SKM-1 (cell line): ENCODE measurements at regions not wholly inside any gene's neighbourhood (a gene's known extent, or its start where the extent isn't known, plus 50 kb on each side); places are given as distances from the start of the nearest gene placed in this dataset.
"Not testable (repeated sequence)": the region's sequence is repeated elsewhere in the genome, so short reads cannot be mapped to it uniquely, and the experiment has no call there.

Experiments
- DNase-seq: peaks from one replicate; lab custom pipeline; 2025; ENCODE audit not compliant: unreplicated experiment; lab: John Stamatoyannopoulos, UW

DNA sequence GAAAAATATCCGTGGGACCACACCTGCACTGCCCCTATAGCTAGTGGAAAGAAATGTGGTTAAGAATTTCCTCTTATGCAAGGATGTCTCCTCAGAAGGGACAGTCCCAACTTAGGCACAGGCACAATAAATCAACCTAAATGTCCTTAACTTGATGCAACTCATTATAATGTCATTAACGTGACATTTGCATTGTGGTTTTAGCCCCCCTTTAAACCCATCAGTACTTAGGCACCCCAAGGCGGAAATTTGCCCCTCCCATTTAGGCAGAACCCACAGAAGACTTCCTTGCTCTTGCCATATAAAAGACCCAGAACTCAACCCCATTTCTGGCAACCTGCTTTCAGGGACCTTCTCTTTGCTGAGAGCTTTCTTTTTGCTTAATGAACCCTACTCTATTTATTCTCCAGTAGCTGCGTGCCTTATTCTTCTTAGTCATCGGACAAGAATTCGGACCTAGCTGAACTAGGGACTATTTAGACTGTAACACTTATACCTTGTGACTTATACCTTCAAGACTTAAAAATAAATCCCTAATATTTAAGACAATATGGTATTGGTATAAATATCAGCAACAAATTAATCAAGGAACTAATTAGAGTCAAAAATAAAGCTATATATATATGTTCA, 1281.6 kb upstream of the TMEFF2 start:
- DNase-seq = no peak

DNA sequence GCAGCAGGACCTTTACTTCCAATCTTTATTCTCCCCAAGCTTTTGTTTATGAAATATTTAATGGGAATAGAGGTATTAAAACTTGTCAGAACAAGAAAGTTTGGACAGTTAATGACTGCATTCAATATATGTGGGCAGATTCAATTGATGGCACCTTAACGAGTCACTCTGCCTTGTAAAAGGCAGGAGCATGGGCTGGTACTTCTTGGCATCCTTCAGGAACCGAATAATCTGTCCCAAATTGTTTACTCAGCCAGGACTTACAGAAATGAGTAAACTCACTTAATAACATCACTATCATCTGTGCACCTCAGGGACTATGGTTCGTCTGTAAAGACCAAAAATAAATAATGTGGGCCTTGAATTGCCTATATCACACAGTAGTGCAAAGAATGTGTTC, 1280.3 kb upstream of the TMEFF2 start:
- DNase-seq = no peak

GRCh38 chr2:193469251-193469650, 1274.5 kb upstream of the TMEFF2 start:
- no peak for DNase-seq

GRCh38 chr2:193467276-193467987, 1272.7 kb upstream of the TMEFF2 start:
- no peak for DNase-seq

DNA sequence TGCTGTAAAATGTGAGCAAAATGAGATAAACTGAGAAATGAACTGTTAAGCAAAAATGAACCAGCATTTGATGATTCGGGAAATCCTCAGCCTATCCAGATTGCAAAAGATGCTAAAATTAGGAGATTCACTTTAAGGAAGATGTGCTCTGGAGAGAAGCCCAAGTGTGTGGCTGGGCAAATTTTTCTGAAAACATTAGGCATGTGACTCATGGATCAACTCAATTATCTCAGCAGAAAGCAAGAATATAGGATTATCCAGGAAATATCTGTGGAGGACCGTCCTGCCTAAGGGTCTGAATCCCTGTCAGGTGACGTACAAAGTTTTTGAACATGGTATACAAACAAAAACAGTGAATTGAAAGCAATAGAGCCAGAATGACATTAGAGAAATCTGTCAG, 1268.3 kb upstream of the TMEFF2 start:
- DNase-seq = no peak

DNA sequence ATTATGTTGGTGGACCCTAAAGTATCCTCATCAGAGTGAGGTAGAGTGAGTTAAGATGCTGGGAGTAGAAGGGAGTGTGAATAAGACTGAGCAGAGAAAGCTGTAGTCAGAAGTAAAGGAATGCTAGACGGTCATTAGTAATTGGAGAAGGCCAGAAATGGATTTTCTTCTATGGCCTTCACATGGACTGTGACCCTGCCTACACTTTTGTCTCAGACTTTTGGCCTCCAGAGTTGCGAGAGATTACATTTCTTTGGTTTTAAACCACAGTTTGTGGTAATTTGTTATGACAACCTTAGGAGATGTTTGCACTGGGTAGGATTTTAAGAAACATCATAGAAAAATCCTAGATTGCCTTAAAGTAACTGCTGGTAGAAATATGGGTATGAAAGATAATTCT, 1267.7 kb upstream of the TMEFF2 start:
- no peak for DNase-seq

DNA sequence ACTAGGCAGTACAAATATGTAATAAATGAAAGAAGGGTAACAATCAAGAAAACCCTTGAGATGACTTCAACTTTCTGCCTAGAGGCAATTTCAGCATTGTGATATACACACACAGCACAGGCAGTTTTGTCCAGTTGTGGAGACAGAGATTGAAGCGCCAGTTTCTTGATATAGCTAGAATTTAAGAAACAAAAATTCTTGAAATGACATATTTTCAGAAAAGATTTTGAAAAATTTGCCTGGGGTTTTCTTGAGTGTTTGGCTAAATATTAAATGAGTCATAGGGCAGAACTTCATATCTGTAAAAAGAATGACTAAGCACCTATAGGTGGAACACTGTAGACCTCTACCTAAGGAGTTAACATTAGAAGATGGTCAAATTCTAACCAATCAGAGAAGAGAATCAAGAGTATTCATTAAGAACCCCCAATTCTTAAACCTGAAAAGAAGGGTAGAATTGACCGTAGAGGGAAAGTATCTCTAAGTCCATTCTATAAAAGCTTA, 1266.8 kb upstream of the TMEFF2 start:
- no peak for DNase-seq

- DNase-seq = no peak
These were observed 1252.2 kb upstream of the TMEFF2 start for GRCh38 chr2:193446967-193447366.

DNA sequence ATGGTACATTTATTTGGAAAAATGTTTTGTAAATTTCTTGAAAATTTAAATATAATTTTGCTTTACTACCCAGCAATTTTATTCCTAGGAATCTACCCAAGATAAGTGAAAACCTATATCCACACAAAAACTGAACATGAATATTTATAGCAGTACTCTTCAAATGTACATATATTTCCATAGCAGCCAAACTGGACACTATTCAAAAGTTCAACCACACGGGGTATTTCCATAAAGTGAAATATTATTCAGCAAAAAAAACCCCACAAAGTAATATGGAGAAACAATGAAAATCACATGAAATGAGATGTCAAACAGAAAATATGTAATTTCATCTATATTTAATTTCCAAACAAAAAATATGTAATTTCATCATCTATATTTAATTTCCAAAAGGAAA, 1247.6 kb upstream of the TMEFF2 start:
- DNase-seq = no peak

- DNase-seq = no peak
These were observed 1233.6 kb upstream of the TMEFF2 start for GRCh38 chr2:193428336-193428818.

- not testable (repeated sequence) for DNase-seq
These were observed 1217.6 kb upstream of the TMEFF2 start for GRCh38 chr2:193412368-193412767.

GRCh38 chr2:193409951-193410350, 1215.2 kb upstream of the TMEFF2 start:
- DNase-seq = no peak

DNA sequence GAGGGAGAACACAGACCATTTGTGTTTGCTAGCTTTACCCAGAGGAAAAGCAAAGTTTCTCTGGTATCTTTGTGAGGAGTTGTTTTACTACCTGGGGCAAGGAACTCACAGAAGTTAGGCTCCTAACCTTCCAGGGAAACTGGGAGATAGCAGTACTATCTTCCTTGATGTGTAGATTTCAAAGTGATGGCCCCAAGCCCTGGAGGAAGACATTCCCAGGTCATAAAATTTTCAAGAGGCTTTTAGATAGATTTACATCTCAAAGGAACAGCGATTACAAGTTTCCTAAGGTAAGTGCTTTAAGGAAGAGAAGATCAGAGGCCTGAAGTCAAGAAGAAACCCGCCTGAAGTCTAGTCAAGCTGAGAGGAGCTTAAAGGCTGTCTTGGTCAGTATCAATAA, 1187.8 kb upstream of the TMEFF2 start:
- no peak for DNase-seq

DNA sequence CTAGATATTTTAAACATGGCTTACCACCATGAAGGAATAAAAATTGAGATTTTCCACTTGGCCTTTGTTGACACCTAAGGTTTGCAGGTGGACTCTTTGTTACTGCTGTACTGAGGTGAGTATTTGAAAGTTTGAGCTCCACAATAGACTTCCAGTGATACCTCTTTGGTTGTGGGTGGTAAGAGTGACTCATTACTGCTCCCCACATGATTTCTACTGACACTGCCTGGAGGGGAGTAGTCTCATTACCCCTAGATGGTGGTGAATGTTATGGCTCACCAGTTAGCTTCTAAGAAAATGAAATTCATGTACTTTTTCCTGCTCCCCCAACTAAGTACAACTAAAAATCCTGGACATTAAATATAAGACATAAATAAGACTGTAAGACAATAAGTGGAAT, 1183.1 kb upstream of the TMEFF2 start:
- DNase-seq = no peak

GRCh38 chr2:193373120-193373519, 1178.4 kb upstream of the TMEFF2 start:
- DNase-seq = no peak

- no peak for DNase-seq
These were observed 1176.5 kb upstream of the TMEFF2 start for GRCh38 chr2:193371200-193371599.

- DNase-seq = no peak
These were observed 1173.9 kb upstream of the TMEFF2 start for GRCh38 chr2:193368615-193369014.

DNA sequence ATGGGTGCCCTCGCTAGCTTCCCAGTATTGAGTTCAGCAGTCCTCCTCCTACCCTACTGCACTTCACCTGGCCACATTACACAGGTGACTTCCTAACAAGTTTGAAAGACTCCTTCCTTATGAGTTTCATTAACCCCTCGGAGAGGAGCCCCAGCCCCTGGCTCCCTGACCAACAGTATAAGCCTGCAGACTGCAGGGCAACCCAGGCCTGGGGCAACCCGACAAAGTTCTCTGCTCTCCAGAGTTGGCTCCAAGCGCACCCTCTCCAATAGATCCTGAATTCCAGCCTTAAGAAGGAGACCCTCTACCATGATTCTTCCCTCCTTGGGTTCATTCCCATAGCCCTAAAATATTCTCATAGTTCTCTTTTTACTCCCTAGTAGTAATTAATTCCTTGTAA, 1162.8 kb upstream of the TMEFF2 start:
- no peak for DNase-seq

DNA sequence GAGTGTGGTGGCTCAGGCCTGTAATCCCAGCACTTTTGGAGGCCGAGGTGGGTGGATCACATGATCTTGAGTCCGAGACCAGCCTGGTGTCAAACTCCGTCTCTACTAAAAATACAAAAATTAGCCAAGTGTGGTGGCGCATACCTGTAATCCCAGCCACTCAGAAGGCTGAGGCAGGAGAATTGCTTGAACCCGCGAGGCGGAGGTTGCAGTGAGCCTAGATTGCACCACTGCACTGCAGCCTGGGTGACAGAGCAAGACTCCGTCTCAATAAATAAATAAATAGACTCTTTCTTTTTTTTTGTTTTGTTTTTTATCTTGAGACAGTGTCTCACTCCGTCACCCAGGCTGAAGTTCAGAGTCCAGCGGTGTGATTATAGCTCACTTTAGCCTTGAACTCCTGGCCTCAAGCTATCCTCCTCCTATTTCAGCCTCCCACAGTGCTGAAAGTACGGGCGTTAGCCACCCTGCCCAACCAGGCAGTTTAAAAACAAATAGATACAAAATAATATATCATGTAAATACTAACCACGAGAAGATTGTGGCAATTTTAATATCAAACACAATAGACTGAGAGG, 1158.0 kb upstream of the TMEFF2 start:
- not testable (repeated sequence) for DNase-seq

DNA sequence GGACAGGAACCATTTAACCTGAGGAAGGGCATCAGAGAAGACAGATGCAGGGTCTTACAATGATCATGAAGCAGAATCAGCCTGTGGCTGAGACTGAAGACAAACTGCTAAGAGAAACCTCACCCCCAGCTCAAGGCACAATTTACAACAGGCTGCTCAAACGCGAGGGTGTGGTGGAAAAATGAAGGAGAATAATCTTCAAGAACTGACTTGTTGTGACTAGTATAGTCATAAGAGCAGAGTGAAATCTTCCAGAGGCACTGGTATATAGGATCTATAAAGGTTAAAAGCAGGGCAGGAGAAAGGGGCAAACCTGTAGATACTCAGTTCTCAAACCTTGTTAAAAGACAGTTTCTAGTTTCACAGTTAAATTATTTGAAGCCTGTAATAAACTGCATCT, 1155.8 kb upstream of the TMEFF2 start:
- no peak for DNase-seq

DNA sequence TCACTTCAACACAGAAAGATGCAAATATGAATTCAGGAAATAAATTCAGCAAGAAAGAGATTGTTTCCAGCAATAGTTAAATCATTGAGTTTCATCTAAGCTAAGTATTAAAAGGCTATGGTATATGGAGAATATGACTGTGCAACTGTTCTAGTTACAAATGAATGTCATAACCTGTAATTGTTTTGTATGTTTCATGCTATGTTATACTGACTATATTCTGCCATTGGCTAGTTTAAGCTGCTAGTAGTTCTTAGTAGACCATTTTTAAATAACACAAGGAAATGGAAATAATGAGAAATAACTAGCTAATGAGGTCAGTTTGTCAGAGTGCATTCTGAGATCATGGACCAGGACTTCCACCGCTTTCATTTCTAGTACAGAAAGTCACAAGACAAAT, 1154.9 kb upstream of the TMEFF2 start:
- no peak for DNase-seq

DNA sequence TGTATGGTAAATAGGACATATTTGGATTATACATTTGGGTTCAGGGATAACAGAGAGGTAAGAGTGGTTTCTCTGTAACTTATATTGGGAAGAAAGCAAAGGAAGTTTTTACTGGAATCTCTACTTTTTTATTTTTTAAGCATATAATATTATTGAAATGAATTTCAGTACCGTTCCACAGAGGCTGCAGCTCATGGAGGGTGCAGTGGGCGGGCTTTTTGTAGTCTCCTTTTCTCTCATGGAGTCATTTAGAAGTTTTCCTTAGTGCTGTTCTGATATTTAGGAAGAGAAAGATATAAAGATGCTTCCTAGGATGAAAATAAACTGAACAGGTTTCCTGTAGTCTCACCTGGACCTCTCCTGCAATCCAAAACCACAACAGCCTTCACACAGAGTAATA, 1153.3 kb upstream of the TMEFF2 start:
- DNase-seq = no peak
